ENCODE measurements at regions not wholly inside any gene's neighbourhood (a gene's known extent, or its start where the extent isn't known, plus 50 kb on each side); places are given as distances from the start of the nearest gene placed in this dataset.
A peak's percentile ranks its signal among the peaks of the same experiment; 100 is the strongest.

GRCh38 chr7:32357535-32358277, 132.5 kb downstream of the LSM5 start:
- no peak for TF ChIP-seq CTCF (IDR thresholded peaks at IDR 0.05; ENCODE audit: low read depth, low read length)
- Histone ChIP-seq H3K9me3 (ENCODE audit: control insufficient read depth, insufficient read depth, low read length) (peaks cover 7% of the 10 kb centered on the region), H3K27me3 (ENCODE audit: control insufficient read depth, insufficient read depth, low read length) (no peaks in the 10 kb centered on the region), H3K4me3 (ENCODE audit: low read depth, low read length) (no peak overlapping the region), H3K27ac (ENCODE audit: low read depth, low read length) (no peak overlapping the region)
- ChIA-PET POLR2A (no interaction called here), CTCF (no interaction called here)
- DNase-seq (ENCODE audit: low read depth, low spot score): no peak

GRCh38 chr7:32347244-32347828, 142.8 kb downstream of the LSM5 start:
- no peak overlapping the region for H3K27ac ChIP-seq (ENCODE audit: low read depth, low read length)
- ChIA-PET CTCF (interaction anchor here (0.6 to 1.8 kb wide), 3 partner anchors 61 to 137 kb away, joined by 3 to 19 read pairs (median 7); no protein-coding TSS in a partner anchor), POLR2A (no interaction called here)
- H3K27me3 ChIP-seq (ENCODE audit: control insufficient read depth, insufficient read depth, low read length): no peaks in the 10 kb centered on the region
- no peak for DNase-seq (ENCODE audit: low read depth, low spot score)
- no peaks in the 10 kb centered on the region; the same call in 1 of the 2 replicates for H3K9me3 ChIP-seq (ENCODE audit: control insufficient read depth, insufficient read depth, low read length)
- H3K4me3 ChIP-seq (ENCODE audit: low read depth, low read length): no peak overlapping the region
- TF ChIP-seq CTCF (IDR thresholded peaks at IDR 0.05; ENCODE audit: low read depth, low read length): peak; percentile 45

GRCh38 chr7:32346253-32346652, 143.9 kb downstream of the LSM5 start:
- POLR2A ChIA-PET: no interaction called here
- DNase-seq (ENCODE audit: low read depth, low spot score): no peak
- CTCF ChIA-PET: interaction anchor here (0.7 kb wide), 1 partner anchor 114 kb away, joined by 3 read pairs; no protein-coding TSS in a partner anchor
- H3K27ac ChIP-seq (ENCODE audit: low read depth, low read length): no peak overlapping the region
- no peak overlapping the region for H3K4me3 ChIP-seq (ENCODE audit: low read depth, low read length)
- no peaks in the 10 kb centered on the region for H3K27me3 ChIP-seq (ENCODE audit: control insufficient read depth, insufficient read depth, low read length)
- H3K9me3 ChIP-seq (ENCODE audit: control insufficient read depth, insufficient read depth, low read length): peaks cover 3% of the 10 kb centered on the region
- no peak for TF ChIP-seq CTCF (IDR thresholded peaks at IDR 0.05; ENCODE audit: low read depth, low read length)

DNA sequence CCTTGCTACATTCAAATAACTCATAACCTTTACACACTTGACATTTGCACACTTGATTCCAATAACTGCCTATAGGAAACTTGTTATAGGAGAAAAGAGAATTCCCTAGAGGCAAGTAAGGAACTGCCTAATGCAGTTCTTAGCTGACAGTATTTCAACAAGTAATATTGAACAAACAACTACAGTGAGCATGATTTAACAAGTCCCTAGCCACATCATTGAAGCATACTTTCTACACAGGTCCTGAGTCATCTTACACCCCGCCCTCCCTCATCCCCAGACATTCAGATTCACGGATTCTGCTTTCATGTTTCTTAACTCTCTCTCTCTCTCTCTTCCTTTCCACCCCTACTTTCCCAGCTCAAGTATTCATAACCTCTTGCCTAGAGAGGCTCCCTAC, 153.5 kb downstream of the LSM5 start:
- POLR2A ChIA-PET: no interaction called here
- CTCF ChIA-PET: no interaction called here

More for the DNA sequence above, 153.5 kb downstream of the LSM5 start:
- no peak for TF ChIP-seq CTCF (IDR thresholded peaks at IDR 0.05; ENCODE audit: low read depth, low read length)
- Histone ChIP-seq H3K27ac (ENCODE audit: low read depth, low read length) (no peak overlapping the region), H3K27me3 (ENCODE audit: control insufficient read depth, insufficient read depth, low read length) (no peaks in the 10 kb centered on the region), H3K9me3 (ENCODE audit: control insufficient read depth, insufficient read depth, low read length) (peaks cover 3% of the 10 kb centered on the region), H3K4me3 (ENCODE audit: low read depth, low read length) (no peak overlapping the region)
- DNase-seq (ENCODE audit: low read depth, low spot score): no peak
